RWPE2 (cell line): ENCODE measurements at regions not wholly inside any gene's neighbourhood (a gene's known extent, or its start where the extent isn't known, plus 50 kb on each side); places are given as distances from the start of the nearest gene placed in this dataset.
A peak's percentile ranks its signal among the peaks of the same experiment; 100 is the strongest.

Experiments
- ATAC-seq: fragments of 200-7000 bp; cut with Tn5 transposase; 3 replicates; pipeline ENCODE4 v1.9.1; 2021; ENCODE audit warnings: low read depth
- DNase-seq: peaks from one replicate; pipeline ENCODE4 v3.0.0-alpha.2; 2020; ENCODE audit warnings: low spot score
- H3K27ac ChIP-seq: fragments of 450-650 bp; 2 replicates; pipeline ENCODE4 v1.5.1; 2017; ENCODE audit warnings: mild to moderate bottlenecking; ENCODE audit not compliant: poor library complexity, severe bottlenecking
- H3K27me3 ChIP-seq: fragments of 250-450 bp; sonication (Bioruptor Pico); 2 replicates; pipeline ENCODE4 v1.5.1; 2021; ENCODE audit warnings: mild to moderate bottlenecking, moderate library complexity; ENCODE audit not compliant: insufficient read depth, poor library complexity, severe bottlenecking
- H3K36me3 ChIP-seq: fragments of 250-450 bp; sonication (Bioruptor Pico); 2 replicates; pipeline ENCODE4 v1.5.1; 2020; ENCODE audit warnings: low read depth, mild to moderate bottlenecking, moderate library complexity
- H3K4me1 ChIP-seq: fragments of 250-450 bp; sonication (Bioruptor Pico); 2 replicates; pipeline ENCODE4 v1.5.1; 2021; ENCODE audit warnings: mild to moderate bottlenecking, moderate library complexity; ENCODE audit not compliant: insufficient read depth, poor library complexity, severe bottlenecking
- H3K4me3 ChIP-seq: fragments of 250-450 bp; sonication (Bioruptor Pico); 2 replicates; pipeline ENCODE4 v1.5.1; 2021; ENCODE audit warnings: mild to moderate bottlenecking, moderate library complexity; ENCODE audit not compliant: severe bottlenecking
- H3K9me3 ChIP-seq: fragments of 250-450 bp; sonication (Bioruptor Pico); 2 replicates; pipeline ENCODE4 v1.5.1; 2021; ENCODE audit warnings: mild to moderate bottlenecking, moderate library complexity; ENCODE audit not compliant: severe bottlenecking
- CTCF ChIP-seq: fragments of 450-650 bp; IDR thresholded peaks from one replicate; pipeline ENCODE4 v1.5.1; 2017; ENCODE audit warnings: mild to moderate bottlenecking, moderate library complexity; ENCODE audit not compliant: poor library complexity, severe bottlenecking

GRCh38 chr15:38692789-38693062 is 128.1 kb upstream of the RASGRP1 start:
- peaks cover 5% of the 10 kb centered on the region for H3K4me1 ChIP-seq
- no peak for TF ChIP-seq CTCF
- H3K4me3 ChIP-seq = no peak overlapping the region
- ATAC-seq = no peak
- H3K36me3 ChIP-seq = no peaks in the 10 kb centered on the region
- no peak for DNase-seq
- no peaks in the 10 kb centered on the region for H3K27me3 ChIP-seq
- no peak overlapping the region for H3K27ac ChIP-seq
- no peaks in the 10 kb centered on the region for H3K9me3 ChIP-seq

DNA sequence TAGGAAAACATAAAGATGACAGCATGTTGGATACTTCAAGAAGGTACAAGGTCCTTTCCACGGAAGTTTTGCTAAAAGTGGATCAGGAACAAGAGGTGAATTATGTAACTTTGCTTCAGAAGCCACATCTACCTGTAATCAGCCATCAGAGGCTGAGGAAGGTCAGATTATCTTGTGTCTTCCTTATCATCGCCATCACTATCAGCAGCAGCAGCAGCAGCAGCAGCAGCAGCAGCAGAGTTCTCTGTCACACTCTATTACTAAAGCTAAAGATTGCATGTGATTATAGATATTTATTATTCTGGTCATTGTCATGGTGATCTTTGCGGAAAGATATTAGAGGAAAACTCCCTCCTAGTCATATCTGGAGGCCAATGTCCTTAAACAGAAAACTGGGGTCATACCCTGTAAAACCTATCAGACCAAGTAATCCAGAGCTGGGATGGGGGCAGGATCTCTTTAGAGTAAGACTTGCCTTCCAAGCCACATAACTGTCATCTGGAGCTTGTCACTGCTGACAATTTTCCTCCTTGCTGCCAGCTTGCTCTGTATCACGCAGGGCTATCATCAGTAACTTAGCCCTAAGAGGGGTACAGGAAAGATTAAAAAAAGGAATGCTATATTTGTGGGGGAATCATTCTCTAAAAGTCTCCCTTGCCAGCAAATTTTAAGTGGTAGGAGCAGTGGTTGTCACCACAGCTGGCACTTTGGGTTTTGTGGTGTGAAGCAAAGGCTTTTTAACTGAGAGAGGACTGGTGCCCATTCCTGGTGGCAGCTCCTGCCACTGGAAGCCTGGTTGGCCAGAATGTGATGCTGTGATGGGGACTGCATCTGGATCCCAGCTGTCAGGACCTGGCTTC is 130.9 kb upstream of the RASGRP1 start:
- TF ChIP-seq CTCF = no peak
- no peak overlapping the region for H3K27ac ChIP-seq
- H3K4me1 ChIP-seq = no peaks in the 10 kb centered on the region
- no peak for ATAC-seq
- DNase-seq = no peak
- H3K36me3 ChIP-seq = no peaks in the 10 kb centered on the region
- H3K4me3 ChIP-seq = no peak overlapping the region
- H3K27me3 ChIP-seq = no peaks in the 10 kb centered on the region
- no peaks in the 10 kb centered on the region for H3K9me3 ChIP-seq

GRCh38 chr15:38696109-38696727 is 131.6 kb upstream of the RASGRP1 start:
- no peak for DNase-seq
- Histone ChIP-seq H3K4me3 (no peak overlapping the region), H3K27ac (no peak overlapping the region)

GRCh38 chr15:38696790-38697495 is 132.3 kb upstream of the RASGRP1 start:
- Histone ChIP-seq H3K36me3 (no peaks in the 10 kb centered on the region), H3K27me3 (no peaks in the 10 kb centered on the region)
- no peak for ATAC-seq

More at GRCh38 chr15:38696109-38696727, 131.6 kb upstream of the RASGRP1 start:
- TF ChIP-seq CTCF = no peak
- Histone ChIP-seq H3K27me3 (no peaks in the 10 kb centered on the region), H3K36me3 (no peaks in the 10 kb centered on the region), H3K9me3 (no peaks in the 10 kb centered on the region), H3K4me1 (no peaks in the 10 kb centered on the region)
- ATAC-seq = peak; percentile 40; the same call in 2 of the 3 replicates

More at GRCh38 chr15:38696790-38697495, 132.3 kb upstream of the RASGRP1 start:
- Histone ChIP-seq H3K9me3 (no peaks in the 10 kb centered on the region), H3K4me1 (no peaks in the 10 kb centered on the region), H3K4me3 (no peak overlapping the region), H3K27ac (no peak overlapping the region)
- TF ChIP-seq CTCF = no peak
- DNase-seq = no peak
